DND-41 (cell line): ENCODE measurements at regions not wholly inside any gene's neighbourhood (a gene's known extent, or its start where the extent isn't known, plus 50 kb on each side); places are given as distances from the start of the nearest gene placed in this dataset.

Experiments used
- ATAC-seq: fragments of 200-7000 bp; cut with Tn5 transposase; 3 replicates; pipeline ENCODE4 v1.9.1; 2021; ENCODE audit warnings: low read depth; ENCODE audit not compliant: insufficient read depth
- DNase-seq: peaks from one replicate; pipeline ENCODE4 v3.0.0-alpha.2; 2020
- H2AFZ ChIP-seq: 2 replicates; pipeline ENCODE4 v1.6.0; 2012; ENCODE audit warnings: low read depth, low read length
- H3K27ac ChIP-seq: 2 replicates; pipeline ENCODE4 v1.5.1; 2012; ENCODE audit warnings: low read length, inconsistent platforms
- H3K27me3 ChIP-seq: fragments of 200-600 bp; sonication (generic); 2 replicates; pipeline ENCODE4 v1.6.0; 2012; ENCODE audit warnings: low read length, mild to moderate bottlenecking, inconsistent platforms; ENCODE audit not compliant: insufficient read depth, poor library complexity
- H3K36me3 ChIP-seq: 2 replicates; pipeline ENCODE4 v1.5.1; 2012; ENCODE audit warnings: low read length, inconsistent platforms; ENCODE audit not compliant: insufficient read depth
- H3K4me1 ChIP-seq: 2 replicates; pipeline ENCODE4 v1.5.1; 2012; ENCODE audit warnings: mild to moderate bottlenecking, low read length; ENCODE audit not compliant: insufficient read depth
- H3K4me2 ChIP-seq: 2 replicates; pipeline ENCODE4 v1.6.0; 2012; ENCODE audit warnings: mild to moderate bottlenecking, moderate library complexity, low read length, inconsistent platforms; ENCODE audit not compliant: insufficient read depth
- H3K4me3 ChIP-seq, 2 experiments: fragments of 200-600 bp in 1 of 2; shearing (Covaris generic) in 1 of 2; 2 replicates each; pipeline ENCODE4 v1.5.1; 2012 to 2016; ENCODE audit warnings: inconsistent platforms in 2 of 2, low read length in 2 of 2, mild to moderate bottlenecking in 2 of 2, low read depth in 1 of 2, moderate library complexity in 1 of 2
- H3K79me2 ChIP-seq: 2 replicates; pipeline ENCODE4 v1.6.0; 2012; ENCODE audit warnings: low read length, inconsistent platforms; ENCODE audit not compliant: insufficient read depth
- H3K9ac ChIP-seq: 2 replicates; pipeline ENCODE4 v1.6.0; 2012; ENCODE audit warnings: low read depth, mild to moderate bottlenecking, inconsistent platforms, low read length, moderate library complexity
- H3K9me3 ChIP-seq: 2 replicates; pipeline ENCODE4 v1.5.1; 2012; ENCODE audit warnings: low read length, moderate library complexity, mild to moderate bottlenecking, inconsistent platforms; ENCODE audit not compliant: insufficient read depth, severe bottlenecking
- H4K20me1 ChIP-seq: 2 replicates; pipeline ENCODE4 v1.6.0; 2012; ENCODE audit warnings: low read length; ENCODE audit not compliant: insufficient read depth
- EZH2 ChIP-seq: IDR thresholded peaks from 3 replicates; pipeline ENCODE4 v1.6.1; 2012; ENCODE audit warnings: borderline replicate concordance, low read depth, mild to moderate bottlenecking, moderate library complexity, low read length, inconsistent platforms; ENCODE audit not compliant: severe bottlenecking
- TF ChIP-seq, protein P1 (sequence below): IDR thresholded peaks from 2 replicates; pipeline ENCODE4 v1.5.1; 2012; ENCODE audit warnings: borderline replicate concordance, low read length, moderate library complexity, mild to moderate bottlenecking; ENCODE audit not compliant: poor library complexity, severe bottlenecking; ENCODE audit errors: extremely low read depth

DNA sequence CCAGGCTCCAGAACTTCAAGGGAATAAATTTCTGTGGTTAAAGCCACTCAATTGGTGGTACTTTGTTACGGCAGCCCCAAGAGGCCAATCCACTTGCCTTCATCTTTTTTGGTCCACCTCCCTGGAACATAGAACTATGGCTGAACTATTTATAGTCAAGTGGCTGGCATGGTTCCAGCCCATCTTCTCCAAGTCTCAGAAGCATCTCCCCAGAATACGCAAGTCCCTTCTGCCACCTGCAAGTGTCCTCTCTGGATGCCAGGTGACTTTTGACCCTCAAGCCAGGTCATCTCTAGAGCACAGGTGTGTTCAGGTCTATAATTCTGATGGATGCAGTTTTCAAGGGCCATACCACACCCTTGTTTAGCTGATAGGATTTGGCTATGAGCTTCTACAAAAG, 371.5 kb downstream of the AACS start:
- no peak for ATAC-seq
- Histone ChIP-seq H3K9ac (no peak overlapping the region), H3K4me2 (no peak overlapping the region), H3K36me3 (no peaks in the 10 kb centered on the region), H2AFZ (no peak overlapping the region), H3K79me2 (no peaks in the 10 kb centered on the region), H3K4me1 (no peaks in the 10 kb centered on the region), H3K9me3 (no peaks in the 10 kb centered on the region), H3K27me3 (peaks cover 7% of the 10 kb centered on the region), H3K4me3 (no peak overlapping the region), H4K20me1 (no peaks in the 10 kb centered on the region), H3K27ac (no peak overlapping the region)
- no peak for TF ChIP-seq EZH2
- no peak for DNase-seq

DNA sequence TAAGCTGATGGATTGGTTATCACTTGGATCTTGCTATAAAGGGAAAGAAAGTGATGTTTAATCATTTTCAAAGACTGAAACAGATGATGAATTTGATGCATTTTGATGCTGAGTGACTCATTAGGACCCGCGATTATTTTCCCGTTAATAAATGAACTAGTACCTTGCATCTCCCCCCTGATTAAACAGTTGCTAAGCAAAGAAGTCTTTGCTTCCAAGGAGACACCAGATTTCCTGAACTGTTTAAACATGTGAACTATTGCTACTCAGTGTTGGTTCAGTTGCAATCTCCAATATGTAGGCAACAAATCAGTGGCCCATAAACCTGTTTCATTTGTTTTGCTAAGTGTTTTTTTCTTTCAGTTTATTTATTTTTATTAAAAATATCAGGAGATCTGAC, 375.2 kb downstream of the AACS start:
- Histone ChIP-seq H3K4me1 (no peaks in the 10 kb centered on the region), H3K4me3 (no peak overlapping the region), H3K36me3 (no peaks in the 10 kb centered on the region), H3K79me2 (no peaks in the 10 kb centered on the region), H3K27ac (no peak overlapping the region), H4K20me1 (no peaks in the 10 kb centered on the region), H3K4me2 (no peak overlapping the region), H3K9me3 (no peaks in the 10 kb centered on the region), H3K27me3 (peaks cover 25% of the 10 kb centered on the region), H2AFZ (no peak overlapping the region), H3K9ac (no peak overlapping the region)
- no peak for ATAC-seq
- TF ChIP-seq, protein P1, sequence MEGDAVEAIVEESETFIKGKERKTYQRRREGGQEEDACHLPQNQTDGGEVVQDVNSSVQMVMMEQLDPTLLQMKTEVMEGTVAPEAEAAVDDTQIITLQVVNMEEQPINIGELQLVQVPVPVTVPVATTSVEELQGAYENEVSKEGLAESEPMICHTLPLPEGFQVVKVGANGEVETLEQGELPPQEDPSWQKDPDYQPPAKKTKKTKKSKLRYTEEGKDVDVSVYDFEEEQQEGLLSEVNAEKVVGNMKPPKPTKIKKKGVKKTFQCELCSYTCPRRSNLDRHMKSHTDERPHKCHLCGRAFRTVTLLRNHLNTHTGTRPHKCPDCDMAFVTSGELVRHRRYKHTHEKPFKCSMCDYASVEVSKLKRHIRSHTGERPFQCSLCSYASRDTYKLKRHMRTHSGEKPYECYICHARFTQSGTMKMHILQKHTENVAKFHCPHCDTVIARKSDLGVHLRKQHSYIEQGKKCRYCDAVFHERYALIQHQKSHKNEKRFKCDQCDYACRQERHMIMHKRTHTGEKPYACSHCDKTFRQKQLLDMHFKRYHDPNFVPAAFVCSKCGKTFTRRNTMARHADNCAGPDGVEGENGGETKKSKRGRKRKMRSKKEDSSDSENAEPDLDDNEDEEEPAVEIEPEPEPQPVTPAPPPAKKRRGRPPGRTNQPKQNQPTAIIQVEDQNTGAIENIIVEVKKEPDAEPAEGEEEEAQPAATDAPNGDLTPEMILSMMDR, result no peak
- TF ChIP-seq EZH2, result no peak
- no peak for DNase-seq

DNA sequence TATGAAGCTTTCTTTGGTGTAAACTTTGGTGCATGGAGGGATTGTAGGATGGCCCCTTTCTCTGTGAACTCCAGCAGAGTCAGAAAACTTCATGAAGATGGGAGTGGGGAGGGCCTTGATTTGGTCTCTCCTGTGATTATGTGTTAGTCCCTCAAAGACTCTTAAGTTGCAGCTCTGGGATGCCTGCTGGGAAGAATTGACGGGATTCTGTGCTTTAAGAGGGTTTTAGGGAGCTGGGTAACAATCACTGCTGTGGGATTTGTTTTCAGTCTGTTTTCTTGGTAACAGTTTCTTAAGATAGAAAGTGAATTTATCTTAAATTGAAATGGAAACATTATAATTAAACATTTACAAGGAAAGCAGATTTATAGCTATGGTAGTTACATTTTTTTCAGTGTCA, 378.1 kb downstream of the AACS start:
- no peaks in the 10 kb centered on the region for H3K9me3 ChIP-seq
- TF ChIP-seq EZH2, result no peak
- TF ChIP-seq, protein P1, result no peak
- no peak overlapping the region for H3K4me3 ChIP-seq
- no peak overlapping the region for H2AFZ ChIP-seq
- H3K36me3 ChIP-seq, result no peaks in the 10 kb centered on the region
- ATAC-seq (no peak), DNase-seq (no peak)
- H3K27ac ChIP-seq, result no peak overlapping the region
- no peak overlapping the region for H3K9ac ChIP-seq
- H3K4me2 ChIP-seq, result no peak overlapping the region
- H3K79me2 ChIP-seq, result no peaks in the 10 kb centered on the region
- H3K4me1 ChIP-seq, result no peaks in the 10 kb centered on the region
- H4K20me1 ChIP-seq, result no peaks in the 10 kb centered on the region
- H3K27me3 ChIP-seq, result peaks cover 21% of the 10 kb centered on the region

DNA sequence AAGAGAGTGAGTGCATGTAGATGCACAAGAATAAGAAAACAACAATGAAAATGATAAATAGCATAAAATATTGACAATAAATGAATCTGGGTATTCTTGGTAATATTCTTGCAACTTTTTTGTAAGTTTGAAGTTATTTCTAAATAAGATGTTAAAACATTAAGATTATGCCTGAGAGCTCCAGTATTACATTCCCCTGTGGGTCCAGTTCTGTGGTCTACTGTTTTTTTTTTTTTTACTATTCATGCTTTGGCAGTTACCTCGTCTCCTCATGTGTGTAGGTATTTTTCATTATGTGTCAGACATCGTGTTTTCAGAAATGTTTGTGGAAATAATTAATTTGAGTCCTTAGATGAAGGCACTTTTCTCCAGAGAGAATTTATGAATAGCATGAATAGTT, 386.2 kb downstream of the AACS start:
- Histone ChIP-seq H3K9ac (no peak overlapping the region), H3K4me3 (no peak overlapping the region), H4K20me1 (no peaks in the 10 kb centered on the region), H3K27ac (no peak overlapping the region), H3K4me2 (no peak overlapping the region), H3K9me3 (no peaks in the 10 kb centered on the region), H3K79me2 (no peaks in the 10 kb centered on the region), H3K36me3 (no peaks in the 10 kb centered on the region), H3K27me3 (no peaks in the 10 kb centered on the region), H3K4me1 (no peaks in the 10 kb centered on the region), H2AFZ (no peak overlapping the region)
- DNase-seq (no peak), ATAC-seq (no peak)
- TF ChIP-seq, protein P1, result no peak
- no peak for TF ChIP-seq EZH2
